22Rv1 (cell line): ENCODE measurements at regions not wholly inside any gene's neighbourhood (a gene's known extent, or its start where the extent isn't known, plus 50 kb on each side); places are given as distances from the start of the nearest gene placed in this dataset.
A peak's percentile ranks its signal among the peaks of the same experiment; 100 is the strongest.

Experiments
- H3K27ac ChIP-seq: fragments of 450-650 bp; 2 replicates; pipeline ENCODE4 v1.5.1; 2017
- ZFX ChIP-seq: fragments of 450-650 bp; IDR thresholded peaks from 2 replicates; pipeline ENCODE4 v1.6.1; 2017; ENCODE audit warnings: antibody characterized with exemption, borderline replicate concordance
- TF ChIP-seq, protein P1 (sequence below): fragments of 450-650 bp; IDR thresholded peaks from 2 replicates; pipeline ENCODE4 v1.5.1; 2017; ENCODE audit warnings: mild to moderate bottlenecking

GRCh38 chr2:57542081-57542480 is 504.5 kb upstream of the VRK2 start:
- TF ChIP-seq, protein P1, sequence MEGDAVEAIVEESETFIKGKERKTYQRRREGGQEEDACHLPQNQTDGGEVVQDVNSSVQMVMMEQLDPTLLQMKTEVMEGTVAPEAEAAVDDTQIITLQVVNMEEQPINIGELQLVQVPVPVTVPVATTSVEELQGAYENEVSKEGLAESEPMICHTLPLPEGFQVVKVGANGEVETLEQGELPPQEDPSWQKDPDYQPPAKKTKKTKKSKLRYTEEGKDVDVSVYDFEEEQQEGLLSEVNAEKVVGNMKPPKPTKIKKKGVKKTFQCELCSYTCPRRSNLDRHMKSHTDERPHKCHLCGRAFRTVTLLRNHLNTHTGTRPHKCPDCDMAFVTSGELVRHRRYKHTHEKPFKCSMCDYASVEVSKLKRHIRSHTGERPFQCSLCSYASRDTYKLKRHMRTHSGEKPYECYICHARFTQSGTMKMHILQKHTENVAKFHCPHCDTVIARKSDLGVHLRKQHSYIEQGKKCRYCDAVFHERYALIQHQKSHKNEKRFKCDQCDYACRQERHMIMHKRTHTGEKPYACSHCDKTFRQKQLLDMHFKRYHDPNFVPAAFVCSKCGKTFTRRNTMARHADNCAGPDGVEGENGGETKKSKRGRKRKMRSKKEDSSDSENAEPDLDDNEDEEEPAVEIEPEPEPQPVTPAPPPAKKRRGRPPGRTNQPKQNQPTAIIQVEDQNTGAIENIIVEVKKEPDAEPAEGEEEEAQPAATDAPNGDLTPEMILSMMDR, result no peak
- no peak for TF ChIP-seq ZFX
- no peak overlapping the region for H3K27ac ChIP-seq

- no peak overlapping the region for H3K27ac ChIP-seq
- TF ChIP-seq, protein P1, result no peak
- TF ChIP-seq ZFX, result no peak
These were observed 503.4 kb upstream of the VRK2 start for GRCh38 chr2:57543211-57543610.

DNA sequence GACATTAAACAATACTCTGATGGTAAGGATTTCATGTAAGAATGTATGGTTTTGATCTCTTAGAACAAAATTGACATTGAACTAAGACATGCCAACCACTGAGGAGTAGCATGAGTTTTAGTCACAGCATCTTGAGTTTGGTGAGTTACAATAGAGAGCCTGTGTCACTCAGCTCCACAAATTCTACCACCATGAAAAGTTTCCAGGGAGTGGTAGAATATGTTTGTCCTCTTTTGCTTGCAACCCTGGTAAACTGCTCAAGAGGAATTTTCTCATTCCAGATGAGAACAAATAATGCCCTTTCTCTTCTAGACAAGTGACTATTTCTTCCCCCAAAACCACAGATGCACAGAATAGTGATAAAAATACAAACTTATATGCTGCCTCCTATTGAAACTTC is 502.0 kb upstream of the VRK2 start:
- H3K27ac ChIP-seq, result no peak overlapping the region
- no peak for TF ChIP-seq ZFX
- TF ChIP-seq, protein P1, result no peak

GRCh38 chr2:57546478-57546877 is 500.1 kb upstream of the VRK2 start:
- H3K27ac ChIP-seq, result no peak overlapping the region
- TF ChIP-seq ZFX, result no peak
- TF ChIP-seq, protein P1, result no peak

DNA sequence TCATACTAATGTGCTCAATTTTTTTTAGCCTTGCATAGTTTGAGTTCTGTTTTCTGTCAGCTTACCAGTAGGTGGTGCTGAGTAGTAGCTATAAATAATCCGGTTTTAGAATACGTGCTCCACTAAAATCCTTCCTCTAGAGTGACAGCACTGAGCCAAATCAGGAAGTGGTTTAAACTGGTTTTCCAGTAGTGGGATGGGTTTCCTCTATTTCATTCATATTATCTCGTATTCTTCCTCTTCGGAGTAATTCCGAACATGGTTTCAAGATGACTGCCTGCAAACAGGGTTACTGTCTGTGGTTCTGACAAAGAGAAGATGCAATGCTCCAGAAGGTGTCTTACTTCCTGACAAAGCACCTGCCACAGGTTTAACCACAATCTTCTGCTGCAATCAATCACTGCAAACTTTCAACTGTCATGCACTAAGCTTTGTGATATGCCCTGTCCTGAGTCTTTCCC is 496.9 kb upstream of the VRK2 start:
- H3K27ac ChIP-seq, result no peak overlapping the region
- no peak for TF ChIP-seq ZFX
- TF ChIP-seq, protein P1, result peak; percentile 75

- TF ChIP-seq, protein P1, result no peak
- TF ChIP-seq ZFX, result no peak
- H3K27ac ChIP-seq, result no peak overlapping the region
These were observed 495.7 kb upstream of the VRK2 start for GRCh38 chr2:57550912-57551311.

DNA sequence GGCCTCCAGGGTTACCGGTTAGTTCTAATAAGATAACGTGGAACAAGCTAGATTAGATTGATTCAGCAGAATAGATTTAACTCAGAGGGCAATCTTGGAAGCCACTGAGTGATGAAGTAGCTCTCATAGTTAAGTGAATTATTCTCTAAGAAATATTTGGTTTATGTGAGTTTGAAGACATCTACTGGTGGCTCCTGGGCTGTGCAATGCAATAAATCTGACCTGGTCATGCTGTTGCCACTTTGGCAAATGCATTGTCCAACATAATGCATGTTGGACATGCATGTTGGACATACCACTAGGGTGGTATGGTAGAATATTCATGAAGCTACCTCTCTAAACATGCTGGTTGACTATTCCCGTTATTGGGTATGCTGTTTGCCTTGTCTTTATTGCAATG is 493.7 kb upstream of the VRK2 start:
- no peak for TF ChIP-seq ZFX
- TF ChIP-seq, protein P1, result no peak; the same call in 1 of the 2 replicates
- no peak overlapping the region for H3K27ac ChIP-seq
